ENCODE measurements at regions not wholly inside any gene's neighbourhood (a gene's known extent, or its start where the extent isn't known, plus 50 kb on each side); places are given as distances from the start of the nearest gene placed in this dataset.

DNA sequence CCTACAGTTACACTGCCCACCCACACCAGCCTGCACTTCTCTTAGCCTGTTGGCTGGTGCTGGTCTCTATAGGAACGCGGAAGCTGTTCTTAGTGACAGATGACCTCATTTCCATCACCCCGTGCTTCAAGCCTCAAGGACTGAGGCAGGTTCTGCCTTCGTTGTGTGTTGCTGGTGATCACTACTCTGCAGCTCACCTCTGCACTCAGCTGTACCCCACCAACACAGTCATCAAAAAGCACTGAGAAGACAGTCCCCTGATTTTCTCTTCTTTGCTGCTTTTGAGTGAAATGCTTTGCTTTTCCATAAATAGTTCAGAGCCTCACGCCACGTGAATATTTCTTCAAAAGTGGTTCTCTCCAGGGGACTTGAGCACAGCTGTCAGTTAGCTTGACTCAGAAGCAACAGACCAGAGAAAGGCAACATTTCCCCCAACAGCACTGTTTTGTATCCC lies 225.7 kb upstream of the CCDC150 start:
- H3K56ac ChIP-seq (ENCODE audit: insufficient read length, low read depth, low read length): no peak overlapping the region
- H3K23ac ChIP-seq (ENCODE audit: insufficient read length, low read depth, low read length): no peak overlapping the region
- TF ChIP-seq, protein P1, sequence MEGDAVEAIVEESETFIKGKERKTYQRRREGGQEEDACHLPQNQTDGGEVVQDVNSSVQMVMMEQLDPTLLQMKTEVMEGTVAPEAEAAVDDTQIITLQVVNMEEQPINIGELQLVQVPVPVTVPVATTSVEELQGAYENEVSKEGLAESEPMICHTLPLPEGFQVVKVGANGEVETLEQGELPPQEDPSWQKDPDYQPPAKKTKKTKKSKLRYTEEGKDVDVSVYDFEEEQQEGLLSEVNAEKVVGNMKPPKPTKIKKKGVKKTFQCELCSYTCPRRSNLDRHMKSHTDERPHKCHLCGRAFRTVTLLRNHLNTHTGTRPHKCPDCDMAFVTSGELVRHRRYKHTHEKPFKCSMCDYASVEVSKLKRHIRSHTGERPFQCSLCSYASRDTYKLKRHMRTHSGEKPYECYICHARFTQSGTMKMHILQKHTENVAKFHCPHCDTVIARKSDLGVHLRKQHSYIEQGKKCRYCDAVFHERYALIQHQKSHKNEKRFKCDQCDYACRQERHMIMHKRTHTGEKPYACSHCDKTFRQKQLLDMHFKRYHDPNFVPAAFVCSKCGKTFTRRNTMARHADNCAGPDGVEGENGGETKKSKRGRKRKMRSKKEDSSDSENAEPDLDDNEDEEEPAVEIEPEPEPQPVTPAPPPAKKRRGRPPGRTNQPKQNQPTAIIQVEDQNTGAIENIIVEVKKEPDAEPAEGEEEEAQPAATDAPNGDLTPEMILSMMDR (conservative IDR thresholded peaks at IDR 0.05): no peak
- Mint-ChIP-seq H3K9me3 (no peaks in the 10 kb centered on the region; a peak in 1 of 5 replicates), H3K4me1 (no peaks in the 10 kb centered on the region), H3K4me3 (no peak overlapping the region), H3K36me3 (ENCODE audit: insufficient read depth in 1 of 3, low read depth in 3 of 3) (no peaks in the 10 kb centered on the region), H3K27me3 (ENCODE audit: low read depth) (no peaks in the 10 kb centered on the region), H3K27ac (no peak overlapping the region)
- no peak overlapping the region for H3K18ac ChIP-seq (ENCODE audit: insufficient read length, low read depth, low read length)
- H4K8ac ChIP-seq (replicated peaks; ENCODE audit: insufficient read length, low read depth, low read length): no peak overlapping the region
- H4K91ac ChIP-seq (ENCODE audit: insufficient read length, low read depth, low read length): no peak overlapping the region
- no peak overlapping the region for H2BK12ac ChIP-seq (ENCODE audit: insufficient read length, low read depth, low read length)
- H2BK20ac ChIP-seq (ENCODE audit: low read depth, low read length, poor library complexity, severe bottlenecking): no peak overlapping the region
- no peak overlapping the region for H2AFZ ChIP-seq (ENCODE audit: low read length)
- no peak overlapping the region for H3K4me2 ChIP-seq (ENCODE audit: insufficient read depth, insufficient read length, low read length)
- no peak overlapping the region for H3K4ac ChIP-seq (ENCODE audit: low read depth, low read length)
- no peak overlapping the region for H3K9ac ChIP-seq (ENCODE audit: extremely low read depth, insufficient read length, low read length)
- H3K4me1 ChIP-seq (ENCODE audit: insufficient read depth, low read length): no peaks in the 10 kb centered on the region
- H4K5ac ChIP-seq (ENCODE audit: insufficient read length, low read depth, low read length): no peak overlapping the region
- H3K27me3 ChIP-seq (ENCODE audit: insufficient read depth, low read length): no peaks in the 10 kb centered on the region
- no peak overlapping the region for H3K27ac ChIP-seq (ENCODE audit: insufficient read length, low read depth, low read length)
- WGBS (ENCODE audit: extremely low coverage, insufficient read length, low lambda C conversion rate): no CpG with 5 or more reads among the region's 6 CpGs
- H3T11ph ChIP-seq (ENCODE audit: low read length): no peak overlapping the region
- H2BK15ac ChIP-seq (ENCODE audit: low read depth, low read length): no peak overlapping the region
- H3K79me1 ChIP-seq (ENCODE audit: insufficient read depth, low read depth, low read length, poor library complexity, severe bottlenecking): no peaks in the 10 kb centered on the region
- H4K20me1 ChIP-seq (ENCODE audit: control insufficient read depth, insufficient read depth, insufficient read length): no peaks in the 10 kb centered on the region
- no peak overlapping the region for H2BK5ac ChIP-seq (ENCODE audit: insufficient read length, low read length)
- H3K79me2 ChIP-seq (ENCODE audit: insufficient read depth, low read length): no peaks in the 10 kb centered on the region
- DNase-seq: no peak
- no peak overlapping the region; the same call in 1 of the 2 replicates for H3K14ac ChIP-seq (ENCODE audit: insufficient read depth, low read length)
- no peak overlapping the region for H2BK120ac ChIP-seq (ENCODE audit: low read depth, low read length, poor library complexity, severe bottlenecking)
- H3K23me2 ChIP-seq (ENCODE audit: insufficient read length, low read depth, low read length, poor library complexity, severe bottlenecking): no peaks in the 10 kb centered on the region
- no peaks in the 10 kb centered on the region for H3K9me3 ChIP-seq (ENCODE audit: control insufficient read depth, low read depth, low read length)
- no peak overlapping the region for H2AK5ac ChIP-seq (ENCODE audit: insufficient read length, low read length)

All from H9 (cell line).